Endodermal cell (in vitro differentiated cells): ENCODE measurements at regions not wholly inside any gene's neighbourhood (a gene's known extent, or its start where the extent isn't known, plus 50 kb on each side); places are given as distances from the start of the nearest gene placed in this dataset.

ENCODE experiments used
- DNase-seq: peaks from one replicate; pipeline ENCODE4 v3.0.0-alpha.2; 2017
- H3K27ac ChIP-seq: 2 replicates; pipeline ENCODE4 v1.5.1; 2013; ENCODE audit warnings: mild to moderate bottlenecking, low read depth, low read length, moderate library complexity
- H3K27me3 ChIP-seq: 2 replicates; pipeline ENCODE4 v1.6.1; 2013; ENCODE audit warnings: mild to moderate bottlenecking, low read length, moderate library complexity; ENCODE audit not compliant: insufficient read depth, control insufficient read depth, poor library complexity, severe bottlenecking
- H3K36me3 ChIP-seq: 2 replicates; pipeline ENCODE4 v1.7.0; 2013; ENCODE audit warnings: mild to moderate bottlenecking, low read length, moderate library complexity; ENCODE audit not compliant: control insufficient read depth, insufficient read depth
- H3K4me1 ChIP-seq: one replicate; pipeline ENCODE4 v1.7.0; 2013; ENCODE audit warnings: low read length; ENCODE audit not compliant: control insufficient read depth, insufficient read depth
- H3K4me3 ChIP-seq: 2 replicates; pipeline ENCODE4 v1.5.1; 2013; ENCODE audit warnings: mild to moderate bottlenecking, low read length, moderate library complexity
- H3K9ac ChIP-seq: 2 replicates; pipeline ENCODE4 v1.6.1; 2013; ENCODE audit warnings: mild to moderate bottlenecking, low read length, moderate library complexity; ENCODE audit not compliant: poor library complexity, severe bottlenecking; ENCODE audit errors: extremely low read depth
- H3K9me3 ChIP-seq: 2 replicates; pipeline ENCODE4 v1.6.1; 2013; ENCODE audit warnings: mild to moderate bottlenecking, low read length, moderate library complexity; ENCODE audit not compliant: control insufficient read depth
- H3K27ac Mint-ChIP-seq: 2 replicates; pipeline ENCODE4 v1.8.0; 2020; ENCODE audit warnings: mixed read lengths
- H3K27me3 Mint-ChIP-seq: 2 replicates; pipeline ENCODE4 v1.8.0; 2021; ENCODE audit warnings: mild to moderate bottlenecking, mixed read lengths; ENCODE audit not compliant: insufficient read depth
- H3K36me3 Mint-ChIP-seq: 2 replicates; pipeline ENCODE4 v1.8.0; 2020; ENCODE audit warnings: low read depth, mixed read lengths
- H3K4me1 Mint-ChIP-seq: 2 replicates; pipeline ENCODE4 v1.8.0; 2020; ENCODE audit warnings: mixed read lengths
- H3K4me3 Mint-ChIP-seq: 2 replicates; pipeline ENCODE4 v1.8.0; 2020; ENCODE audit warnings: mild to moderate bottlenecking, moderate library complexity, mixed read lengths
- H3K9me3 Mint-ChIP-seq: 2 replicates; pipeline ENCODE4 v1.8.0; 2020; ENCODE audit warnings: mild to moderate bottlenecking, mixed read lengths
- WGBS, 2 experiments: methylation state at CpG; one replicate each; pipeline versions ENCODE4 v1.1.5 to v1.1.7; 2013; ENCODE audit warnings: missing lambda C conversion rate in 2 of 2, mixed read lengths in 1 of 2; ENCODE audit not compliant: insufficient coverage in 1 of 2, insufficient read length in 1 of 2; 5-methylcytosine and 5-hydroxymethylcytosine counted together
- TF ChIP-seq, protein P1 (sequence below): fragments of 200-600 bp; sonication (generic); conservative IDR thresholded peaks from 2 replicates; pipeline ENCODE4 v1.5.0; 2021; ENCODE audit warnings: antibody characterized with exemption, mild to moderate bottlenecking

DNA sequence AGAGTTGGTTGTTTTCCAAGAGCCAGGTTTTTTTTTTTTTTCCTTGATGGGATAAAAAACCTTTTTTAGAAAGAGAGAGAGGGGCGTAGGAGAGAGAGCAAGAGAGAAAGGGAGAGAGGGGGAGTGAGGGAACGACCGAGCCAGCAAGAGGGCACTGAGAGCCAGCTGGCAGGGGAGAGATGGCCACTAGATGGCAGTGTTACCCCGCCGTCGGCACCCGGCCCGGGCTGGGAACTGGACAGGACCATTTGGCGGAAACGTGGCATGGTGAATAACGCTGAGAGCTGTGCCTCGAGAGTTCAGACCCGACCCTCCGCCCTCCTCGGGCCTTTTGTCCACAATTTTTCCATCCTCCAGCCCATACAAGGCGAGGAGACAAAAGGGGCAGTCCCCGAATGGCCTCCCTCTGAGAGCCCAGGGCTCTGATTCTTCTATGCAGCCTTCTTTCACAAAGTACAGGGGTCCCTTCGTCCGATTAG, 286.7 kb upstream of the VRK2 start:
- Histone ChIP-seq H3K27ac (peak overlapping the region; percentile 79), H3K4me1 (no peaks in the 10 kb centered on the region), H3K27me3 (peaks cover 5% of the 10 kb centered on the region), H3K4me3 (peak overlapping the region; percentile 72), H3K9ac (no peak overlapping the region), H3K36me3 (no peaks in the 10 kb centered on the region), H3K9me3 (no peaks in the 10 kb centered on the region)
- Mint-ChIP-seq H3K36me3 (no peaks in the 10 kb centered on the region), H3K4me1 (no peaks in the 10 kb centered on the region), H3K9me3 (no peaks in the 10 kb centered on the region), H3K27me3 (no peaks in the 10 kb centered on the region), H3K4me3 (peak overlapping the region; percentile 44), H3K27ac (no peak overlapping the region)
- TF ChIP-seq, protein P1, sequence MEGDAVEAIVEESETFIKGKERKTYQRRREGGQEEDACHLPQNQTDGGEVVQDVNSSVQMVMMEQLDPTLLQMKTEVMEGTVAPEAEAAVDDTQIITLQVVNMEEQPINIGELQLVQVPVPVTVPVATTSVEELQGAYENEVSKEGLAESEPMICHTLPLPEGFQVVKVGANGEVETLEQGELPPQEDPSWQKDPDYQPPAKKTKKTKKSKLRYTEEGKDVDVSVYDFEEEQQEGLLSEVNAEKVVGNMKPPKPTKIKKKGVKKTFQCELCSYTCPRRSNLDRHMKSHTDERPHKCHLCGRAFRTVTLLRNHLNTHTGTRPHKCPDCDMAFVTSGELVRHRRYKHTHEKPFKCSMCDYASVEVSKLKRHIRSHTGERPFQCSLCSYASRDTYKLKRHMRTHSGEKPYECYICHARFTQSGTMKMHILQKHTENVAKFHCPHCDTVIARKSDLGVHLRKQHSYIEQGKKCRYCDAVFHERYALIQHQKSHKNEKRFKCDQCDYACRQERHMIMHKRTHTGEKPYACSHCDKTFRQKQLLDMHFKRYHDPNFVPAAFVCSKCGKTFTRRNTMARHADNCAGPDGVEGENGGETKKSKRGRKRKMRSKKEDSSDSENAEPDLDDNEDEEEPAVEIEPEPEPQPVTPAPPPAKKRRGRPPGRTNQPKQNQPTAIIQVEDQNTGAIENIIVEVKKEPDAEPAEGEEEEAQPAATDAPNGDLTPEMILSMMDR: peak; percentile 96
- WGBS, 2 experiments: 10 to 18% methylated on average over 6 to 19 of the region's 19 CpGs
- peak; percentile 97 for DNase-seq

DNA sequence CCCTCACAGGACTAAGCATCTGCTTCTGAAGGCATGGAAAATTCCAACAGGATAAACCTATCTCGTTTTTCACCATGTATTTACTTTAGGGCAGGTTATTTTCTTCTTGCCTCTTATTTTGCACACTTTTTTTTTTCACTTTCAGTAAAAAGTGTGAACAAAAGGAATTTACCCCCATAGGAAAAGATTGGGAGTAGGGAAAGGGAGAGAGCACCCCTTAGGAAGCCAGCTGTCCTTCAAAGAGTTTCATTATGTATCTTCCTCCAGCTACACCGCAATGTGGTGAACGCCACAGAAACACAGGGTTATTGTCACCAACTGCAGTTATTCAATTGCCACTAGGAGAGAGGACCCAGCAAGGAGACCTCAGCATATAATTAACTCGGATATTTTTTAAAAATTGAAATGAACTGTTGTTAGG, 286.2 kb upstream of the VRK2 start:
- H3K9ac ChIP-seq: no peak overlapping the region
- no peaks in the 10 kb centered on the region for H3K9me3 Mint-ChIP-seq
- no peaks in the 10 kb centered on the region for H3K9me3 ChIP-seq
- no peak for DNase-seq
- no peaks in the 10 kb centered on the region for H3K36me3 Mint-ChIP-seq
- H3K4me1 Mint-ChIP-seq: no peaks in the 10 kb centered on the region
- WGBS, 2 experiments: 65 to 92% methylated on average over 2 to 4 of the region's 4 CpGs
- peak overlapping the region; percentile 72 for H3K4me3 ChIP-seq
- H3K36me3 ChIP-seq: no peaks in the 10 kb centered on the region
- no peaks in the 10 kb centered on the region for H3K4me1 ChIP-seq
- no peak overlapping the region for H3K27ac Mint-ChIP-seq
- H3K27ac ChIP-seq: peak overlapping the region; percentile 79
- peak overlapping the region; percentile 44 for H3K4me3 Mint-ChIP-seq
- TF ChIP-seq, protein P1: no peak
- no peaks in the 10 kb centered on the region for H3K27me3 Mint-ChIP-seq
- H3K27me3 ChIP-seq: peaks cover 5% of the 10 kb centered on the region

DNA sequence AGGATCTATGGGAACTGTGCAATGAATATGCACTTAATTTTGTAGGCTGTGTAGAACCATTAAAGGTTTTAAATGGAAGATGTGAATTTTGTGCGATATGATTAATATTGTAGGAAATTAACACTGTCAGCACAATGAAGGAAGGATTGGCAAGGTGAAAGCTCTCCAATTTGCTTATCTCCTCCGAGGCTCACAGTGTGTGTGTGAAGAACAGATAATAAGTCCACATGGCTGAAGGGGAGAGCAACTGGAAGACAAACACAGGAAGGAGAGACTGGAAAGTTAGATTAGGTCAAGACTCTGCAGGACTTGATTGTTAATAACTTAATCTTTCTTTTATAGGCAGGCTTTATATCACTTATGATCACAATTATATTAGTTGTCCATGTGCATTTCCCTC, 269.7 kb upstream of the VRK2 start:
- peaks cover 6% of the 10 kb centered on the region for H3K4me1 Mint-ChIP-seq
- no peaks in the 10 kb centered on the region for H3K27me3 Mint-ChIP-seq
- Histone ChIP-seq H3K36me3 (no peaks in the 10 kb centered on the region), H3K9me3 (no peaks in the 10 kb centered on the region), H3K9ac (no peak overlapping the region), H3K27me3 (no peaks in the 10 kb centered on the region), H3K4me1 (no peaks in the 10 kb centered on the region), H3K27ac (no peak overlapping the region), H3K4me3 (no peak overlapping the region)
- DNase-seq: no peak
- H3K4me3 Mint-ChIP-seq: no peak overlapping the region
- no peak overlapping the region for H3K27ac Mint-ChIP-seq
- TF ChIP-seq, protein P1: no peak
- H3K36me3 Mint-ChIP-seq: no peaks in the 10 kb centered on the region
- no peaks in the 10 kb centered on the region for H3K9me3 Mint-ChIP-seq
- 82 to 100% methylated on average over 1 to 2 of the region's 2 CpGs for WGBS, 2 experiments
